IMR-90 (cell line): ENCODE measurements at regions not wholly inside any gene's neighbourhood (a gene's known extent, or its start where the extent isn't known, plus 50 kb on each side); places are given as distances from the start of the nearest gene placed in this dataset.
"Not testable (repeated sequence)": the region's sequence is repeated elsewhere in the genome, so short reads cannot be mapped to it uniquely, and the experiment has no call there.

ENCODE experiments used
- ATAC-seq: fragments of 200-7000 bp; cut with Tn5 transposase; 2 replicates; pipeline ENCODE4 v1.9.1; 2020; ENCODE audit warnings: low read depth, mild to moderate bottlenecking, moderate library complexity
- BruUV-seq: library from RNA; stranded (reverse); fragments of 400-500 nt; replicated peaks from 2 replicates; lab custom pipeline; 2021; lab: Mats Ljungman, UMichigan
- CTCF ChIA-PET: fragments of 300-600 bp; formaldehyde crosslinking; extraction: SDS; loops from one replicate; lab custom pipeline; 2021; ENCODE audit warnings: antibody characterized with exemption; lab: Yijun Ruan, JAX
- POLR2A ChIA-PET: fragments of 300-600 bp; sonication (Branson Sonifier 250); formaldehyde crosslinking; loops from one replicate; lab custom pipeline; 2022; ENCODE audit warnings: antibody characterized with exemption; ENCODE audit not compliant: unreplicated experiment; lab: Charles Lee
- DNase-seq: peaks from one replicate; pipeline ENCODE4 v3.0.0; 2013
- H2AFZ ChIP-seq: replicated peaks from 2 replicates; pipeline ENCODE3; 2013; ENCODE audit warnings: low read length, mild to moderate bottlenecking; ENCODE audit not compliant: poor library complexity
- H2AK5ac ChIP-seq: 2 replicates; pipeline ENCODE4 v1.6.1; 2013; ENCODE audit warnings: low read depth, low read length, inconsistent platforms
- H2AK9ac ChIP-seq: replicated peaks from 2 replicates; pipeline ENCODE3; 2013; ENCODE audit warnings: mild to moderate bottlenecking, low read depth, low read length, moderate library complexity; ENCODE audit not compliant: poor library complexity
- H2BK120ac ChIP-seq: 2 replicates; pipeline ENCODE4 v1.6.1; 2013; ENCODE audit warnings: low read depth, low read length, inconsistent platforms
- H2BK15ac ChIP-seq: 3 replicates; pipeline ENCODE4 v1.6.1; 2013; ENCODE audit warnings: low read depth, low read length, inconsistent platforms
- H2BK20ac ChIP-seq: 2 replicates; pipeline ENCODE4 v1.6.1; 2013; ENCODE audit warnings: low read depth, mild to moderate bottlenecking, inconsistent platforms, low read length, moderate library complexity
- H2BK5ac ChIP-seq: 2 replicates; pipeline ENCODE4 v1.6.1; 2013; ENCODE audit warnings: mild to moderate bottlenecking, low read depth, low read length, inconsistent platforms; ENCODE audit not compliant: poor library complexity, severe bottlenecking
- H3K14ac ChIP-seq: replicated peaks from 2 replicates; pipeline ENCODE4 v1.6.1; 2013; ENCODE audit warnings: low read depth, low read length, inconsistent platforms
- H3K18ac ChIP-seq: 2 replicates; pipeline ENCODE4 v1.6.1; 2013; ENCODE audit warnings: low read depth, low read length, control low read depth
- H3K23ac ChIP-seq: 2 replicates; pipeline ENCODE4 v1.6.1; 2013; ENCODE audit warnings: low read depth, low read length, inconsistent platforms
- H3K27ac ChIP-seq: 2 replicates; pipeline ENCODE4 v1.5.1; 2013; ENCODE audit warnings: mild to moderate bottlenecking, control low read depth, low read length; ENCODE audit not compliant: insufficient read depth
- H3K27me3 ChIP-seq: 2 replicates; pipeline ENCODE4 v1.6.1; 2013; ENCODE audit warnings: low read length; ENCODE audit not compliant: control insufficient read depth, insufficient read depth
- H3K36me3 ChIP-seq: 2 replicates; pipeline ENCODE4 v1.6.1; 2013; ENCODE audit warnings: low read length, mixed read lengths; ENCODE audit not compliant: control insufficient read depth, insufficient read depth
- H3K4ac ChIP-seq: 2 replicates; pipeline ENCODE4 v1.6.1; 2013; ENCODE audit warnings: low read depth, low read length, inconsistent platforms
- H3K4me1 ChIP-seq: 2 replicates; pipeline ENCODE4 v1.6.1; 2013; ENCODE audit warnings: low read length, mixed read lengths; ENCODE audit not compliant: control insufficient read depth, insufficient read depth
- H3K4me2 ChIP-seq: 2 replicates; pipeline ENCODE4 v1.6.1; 2013; ENCODE audit warnings: low read depth, mild to moderate bottlenecking, control low read depth, low read length, moderate library complexity
- H3K4me3 ChIP-seq: 2 replicates; pipeline ENCODE4 v1.5.1; 2013; ENCODE audit warnings: low read depth, mild to moderate bottlenecking, control low read depth, low read length, moderate library complexity; ENCODE audit not compliant: insufficient read depth
- H3K56ac ChIP-seq: 2 replicates; pipeline ENCODE4 v1.6.1; 2013; ENCODE audit warnings: low read length, inconsistent platforms; ENCODE audit not compliant: insufficient read depth; ENCODE audit errors: extremely low read depth
- H3K79me1 ChIP-seq, 2 experiments: 2 replicates each; pipeline ENCODE4 v1.6.1; 2013; ENCODE audit warnings: low read length in 2 of 2, inconsistent platforms in 1 of 2, low read depth in 1 of 2
- H3K9ac ChIP-seq: 2 replicates; pipeline ENCODE4 v1.6.1; 2013; ENCODE audit warnings: low read depth, low read length, control low read depth
- H3K9me1 ChIP-seq: 2 replicates; pipeline ENCODE4 v1.6.1; 2013; ENCODE audit warnings: low read length, inconsistent platforms; ENCODE audit not compliant: insufficient read depth
- H3K9me3 ChIP-seq: 2 replicates; pipeline ENCODE4 v1.6.1; 2013; ENCODE audit warnings: low read length; ENCODE audit not compliant: control insufficient read depth, insufficient read depth
- H4K20me1 ChIP-seq: 2 replicates; pipeline ENCODE4 v1.6.1; 2013; ENCODE audit warnings: low read length, inconsistent platforms; ENCODE audit not compliant: insufficient read depth
- H4K5ac ChIP-seq: 2 replicates; pipeline ENCODE4 v1.6.1; 2013; ENCODE audit warnings: mild to moderate bottlenecking, low read depth, low read length, control low read depth
- H4K8ac ChIP-seq, 2 experiments: 2 replicates each; pipeline ENCODE4 v1.6.1; 2013; ENCODE audit warnings: low read depth in 2 of 2, low read length in 2 of 2, control low read depth in 1 of 2, inconsistent platforms in 1 of 2
- H4K91ac ChIP-seq: 2 replicates; pipeline ENCODE4 v1.6.1; 2013; ENCODE audit warnings: low read depth, low read length, inconsistent platforms; ENCODE audit not compliant: insufficient read depth
- WGBS, 2 experiments: methylation state at CpG; one replicate each; pipeline versions ENCODE4 v1.1.5 to v1.1.7; 2013; ENCODE audit warnings: missing lambda C conversion rate in 2 of 2; ENCODE audit not compliant: insufficient read length in 1 of 2; ENCODE audit errors: extremely low coverage in 2 of 2; 5-methylcytosine and 5-hydroxymethylcytosine counted together
- dilution Hi-C: fragments of 300-500 bp; cut with HindIII; formaldehyde crosslinking; loops from one replicate; pipeline ENCODE4 v1.14.3; 2018; ENCODE audit warnings: low sequenced_read_pairs; ENCODE audit not compliant: unreplicated experiment
- in situ Hi-C: fragments of 300-500 bp; cut with MboI; formaldehyde crosslinking; loops from 3 replicates; pipeline ENCODE4 v1.14.3; 2019; ENCODE audit warnings: low sequenced_read_pairs, inconsistent platforms, mixed read lengths
- intact Hi-C: fragments of 100-400 bp; cut with micrococcal nuclease; formaldehyde crosslinking; loops from 2 replicates; pipeline ENCODE4 v1.10.0; 2022

DNA sequence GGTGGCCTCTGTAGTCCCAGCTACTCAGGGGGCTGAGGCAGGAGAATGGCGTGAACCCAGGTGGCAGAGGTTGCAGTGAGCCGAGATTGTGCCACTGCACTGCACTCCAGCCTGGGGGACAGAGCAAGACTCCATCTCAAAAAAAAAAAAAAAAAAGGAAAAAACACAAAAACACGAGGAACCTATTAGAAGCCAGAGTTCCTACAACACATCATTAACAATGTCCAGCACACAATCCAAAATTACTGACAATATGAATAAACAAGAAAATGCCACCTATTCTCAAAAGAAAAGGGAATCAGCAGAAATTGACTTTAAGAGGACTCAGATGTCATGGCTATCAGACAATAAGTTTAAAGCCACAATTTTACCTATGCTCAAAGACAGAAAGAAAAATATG is 57.3 kb upstream of the HS3ST3A1 start:
- H2BK20ac ChIP-seq, H2BK5ac ChIP-seq, H3K27me3 ChIP-seq, in situ Hi-C loops, H2AK9ac ChIP-seq, POLR2A ChIA-PET, CTCF ChIA-PET, H4K91ac ChIP-seq, H3K4ac ChIP-seq, H3K9me1 ChIP-seq, ATAC-seq, H3K23ac ChIP-seq, H3K14ac ChIP-seq, H2BK120ac ChIP-seq, H3K79me1 ChIP-seq, DNase-seq, dilution Hi-C loops, H3K36me3 ChIP-seq, H2AFZ ChIP-seq, H4K20me1 ChIP-seq, H4K8ac ChIP-seq, H2BK15ac ChIP-seq, H3K9me3 ChIP-seq, H3K4me3 ChIP-seq, H2AK5ac ChIP-seq, H3K27ac ChIP-seq, intact Hi-C loops, H3K9ac ChIP-seq, H3K56ac ChIP-seq, BruUV-seq, H3K18ac ChIP-seq, H3K4me1 ChIP-seq, H4K5ac ChIP-seq, H3K4me2 ChIP-seq: not testable (repeated sequence)
- no CpG with 5 or more reads among the region's 3 CpGs for WGBS, 2 experiments
